ENCODE measurements at regions not wholly inside any gene's neighbourhood (a gene's known extent, or its start where the extent isn't known, plus 50 kb on each side); places are given as distances from the start of the nearest gene placed in this dataset.

- TF ChIP-seq CTBP2 (IDR thresholded peaks at IDR 0.05; ENCODE audit: borderline replicate concordance, insufficient read depth, insufficient read length, low read length) (no peak), ASH2L (IDR thresholded peaks at IDR 0.05; ENCODE audit: low read length) (no peak), SP4 (IDR thresholded peaks at IDR 0.05; ENCODE audit: low read length) (no peak), RBBP5 (IDR thresholded peaks at IDR 0.05; ENCODE audit: borderline replicate concordance, low read depth, low read length) (no peak), NRF1 (IDR thresholded peaks at IDR 0.05; ENCODE audit: low read depth, low read length) (no peak), FOSL1 (IDR thresholded peaks at IDR 0.05; ENCODE audit: insufficient read depth, low read depth, low read length) (no peak), TCF12 (IDR thresholded peaks at IDR 0.05; ENCODE audit: low read depth, low read length) (no peak), CEBPB (IDR thresholded peaks at IDR 0.05; ENCODE audit: low read depth, low read length) (no peak)
Measured at GRCh38 chr7:42485301-42485766, 248.3 kb upstream of the GLI3 start (continued).

Data from H1 (cell line).